NT2/D1 (cell line): ENCODE measurements at regions not wholly inside any gene's neighbourhood (a gene's known extent, or its start where the extent isn't known, plus 50 kb on each side); places are given as distances from the start of the nearest gene placed in this dataset.

ENCODE experiments used
- SUZ12 ChIP-seq: IDR thresholded peaks from 2 replicates; pipeline ENCODE4 v1.6.1; 2011; ENCODE audit not compliant: insufficient read length, insufficient read depth; ENCODE audit errors: extremely low read depth
- YY1 ChIP-seq: IDR thresholded peaks from 2 replicates; pipeline ENCODE4 v1.6.1; 2011; ENCODE audit not compliant: insufficient read length, insufficient read depth
- ZNF274 ChIP-seq: IDR thresholded peaks from 2 replicates; pipeline ENCODE4 v1.6.1; 2011; ENCODE audit warnings: mild to moderate bottlenecking, low read depth, low read length

DNA sequence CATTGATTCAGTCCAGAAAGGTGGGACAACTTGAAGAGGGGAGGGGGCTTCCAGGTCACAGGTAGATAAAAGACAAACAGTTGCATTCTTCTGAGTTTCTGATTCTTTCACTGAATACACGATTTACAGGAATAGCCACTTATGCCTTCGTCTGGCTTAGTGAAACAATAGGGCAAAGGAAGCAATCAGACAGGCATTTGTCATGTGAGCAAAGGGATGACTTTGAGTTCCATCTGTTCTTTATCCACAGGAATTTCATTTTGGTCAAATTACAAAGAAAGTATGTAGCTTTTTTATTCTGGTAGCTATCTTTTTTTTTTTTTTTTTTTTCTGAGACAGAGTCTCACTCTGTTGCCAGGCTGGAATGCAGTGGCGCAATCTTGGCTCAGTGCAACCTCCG is 202.5 kb downstream of the TTLL7 start:
- TF ChIP-seq YY1 (no peak), ZNF274 (no peak), SUZ12 (no peak)
